ENCODE measurements at regions not wholly inside any gene's neighbourhood (a gene's known extent, or its start where the extent isn't known, plus 50 kb on each side); places are given as distances from the start of the nearest gene placed in this dataset.

GRCh38 chr3:177476921-177477435 is 279.7 kb upstream of the TBL1XR1 start:
- no peak for TF ChIP-seq CTCF (conservative IDR thresholded peaks at IDR 0.05)
- no peak for TF ChIP-seq ZFX (IDR thresholded peaks at IDR 0.05)

Data from C4-2B (cell line).